ENCODE measurements at regions not wholly inside any gene's neighbourhood (a gene's known extent, or its start where the extent isn't known, plus 50 kb on each side); places are given as distances from the start of the nearest gene placed in this dataset.

DNA sequence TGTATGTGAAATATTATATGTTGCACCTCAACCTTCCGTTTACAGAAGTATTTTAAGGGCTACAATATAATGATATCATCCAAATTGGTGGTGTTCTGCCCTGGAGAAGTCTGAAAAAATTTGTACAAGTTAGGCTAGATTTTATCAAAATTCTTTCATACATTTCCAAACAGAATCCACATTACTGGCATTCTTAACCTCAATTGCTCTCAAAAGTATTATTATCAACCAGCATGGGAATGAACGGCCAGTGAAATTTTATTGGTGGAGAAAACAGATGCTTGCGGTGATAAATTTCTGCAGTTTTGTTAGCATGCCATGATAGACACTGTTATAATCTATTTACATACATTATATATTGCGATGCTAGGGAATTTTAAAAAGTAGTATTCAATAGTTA is 88.3 kb upstream of the TFPI start:
- ChIA-PET CTCF (ENCODE audit: unreplicated experiment) (no interaction called here), POLR2A (interaction anchor here (0.7 kb wide), 1 partner anchor 383 kb away, joined by 4 read pairs; no protein-coding TSS in a partner anchor)
- Histone ChIP-seq H3K4me1 (ENCODE audit: insufficient read depth, low read length, poor library complexity, severe bottlenecking) (no peaks in the 10 kb centered on the region), H3K9me3 (ENCODE audit: low read length) (no peaks in the 10 kb centered on the region), H3K4me2 (ENCODE audit: low read length) (no peak overlapping the region), H3K27ac (ENCODE audit: low read depth, low read length, poor library complexity, severe bottlenecking) (no peak overlapping the region), H3K9me2 (ENCODE audit: insufficient read depth, low read length) (no peaks in the 10 kb centered on the region), H4K20me1 (ENCODE audit: insufficient read depth, low read length) (no peaks in the 10 kb centered on the region), H3K4me3 (ENCODE audit: low read depth, low read length, poor library complexity, severe bottlenecking) (no peak overlapping the region), H2AFZ (ENCODE audit: low read length) (no peak overlapping the region), H3K79me2 (ENCODE audit: insufficient read depth, low read depth, low read length) (no peaks in the 10 kb centered on the region), H3K36me3 (ENCODE audit: insufficient read depth, low read length) (no peaks in the 10 kb centered on the region)
- intact Hi-C loops (cut with micrococcal nuclease; ENCODE audit: unreplicated experiment): no loop called here
- BruUV-seq (replicated peaks): no TSS peak
- DNase-seq (ENCODE audit: low spot score): no peak
- no peak for TF ChIP-seq EZH2phosphoT487 (IDR thresholded peaks at IDR 0.05; ENCODE audit: borderline replicate concordance, low read depth, low read length)

DNA sequence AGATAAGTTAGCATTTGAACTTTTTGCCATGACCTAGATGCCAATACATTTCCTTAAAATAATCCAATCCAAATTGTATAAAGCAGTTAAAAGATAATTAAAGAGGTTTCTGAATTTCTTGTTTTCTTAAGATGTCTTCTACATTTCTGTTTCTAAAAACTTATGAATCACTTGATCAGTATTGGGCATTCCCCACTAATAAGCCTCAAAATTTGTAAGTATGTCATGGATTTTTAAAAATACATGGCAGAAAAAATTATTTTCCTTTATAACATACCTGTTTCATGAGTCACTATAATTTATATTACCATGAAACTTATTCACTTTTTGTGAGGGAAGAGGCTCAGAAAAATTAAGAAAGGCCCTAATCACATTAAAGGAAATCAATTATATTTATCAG is 90.3 kb upstream of the TFPI start:
- H3K4me2 ChIP-seq (ENCODE audit: low read length): no peak overlapping the region
- CTCF ChIA-PET (ENCODE audit: unreplicated experiment): no interaction called here
- no peaks in the 10 kb centered on the region for H3K79me2 ChIP-seq (ENCODE audit: insufficient read depth, low read depth, low read length)
- no peaks in the 10 kb centered on the region for H3K9me3 ChIP-seq (ENCODE audit: low read length)
- no peak for DNase-seq (ENCODE audit: low spot score)
- no peak for TF ChIP-seq EZH2phosphoT487 (IDR thresholded peaks at IDR 0.05; ENCODE audit: borderline replicate concordance, low read depth, low read length)
- TF ChIP-seq, protein P1, sequence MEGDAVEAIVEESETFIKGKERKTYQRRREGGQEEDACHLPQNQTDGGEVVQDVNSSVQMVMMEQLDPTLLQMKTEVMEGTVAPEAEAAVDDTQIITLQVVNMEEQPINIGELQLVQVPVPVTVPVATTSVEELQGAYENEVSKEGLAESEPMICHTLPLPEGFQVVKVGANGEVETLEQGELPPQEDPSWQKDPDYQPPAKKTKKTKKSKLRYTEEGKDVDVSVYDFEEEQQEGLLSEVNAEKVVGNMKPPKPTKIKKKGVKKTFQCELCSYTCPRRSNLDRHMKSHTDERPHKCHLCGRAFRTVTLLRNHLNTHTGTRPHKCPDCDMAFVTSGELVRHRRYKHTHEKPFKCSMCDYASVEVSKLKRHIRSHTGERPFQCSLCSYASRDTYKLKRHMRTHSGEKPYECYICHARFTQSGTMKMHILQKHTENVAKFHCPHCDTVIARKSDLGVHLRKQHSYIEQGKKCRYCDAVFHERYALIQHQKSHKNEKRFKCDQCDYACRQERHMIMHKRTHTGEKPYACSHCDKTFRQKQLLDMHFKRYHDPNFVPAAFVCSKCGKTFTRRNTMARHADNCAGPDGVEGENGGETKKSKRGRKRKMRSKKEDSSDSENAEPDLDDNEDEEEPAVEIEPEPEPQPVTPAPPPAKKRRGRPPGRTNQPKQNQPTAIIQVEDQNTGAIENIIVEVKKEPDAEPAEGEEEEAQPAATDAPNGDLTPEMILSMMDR (conservative IDR thresholded peaks at IDR 0.05; ENCODE audit: low read length): no peak
- intact Hi-C loops (cut with micrococcal nuclease; ENCODE audit: unreplicated experiment): no loop called here
- H4K20me1 ChIP-seq (ENCODE audit: insufficient read depth, low read length): no peaks in the 10 kb centered on the region
- no peak overlapping the region for H3K4me3 ChIP-seq (ENCODE audit: low read depth, low read length, poor library complexity, severe bottlenecking)
- no peaks in the 10 kb centered on the region for H3K9me2 ChIP-seq (ENCODE audit: insufficient read depth, low read length)
- no peak overlapping the region for H3K27ac ChIP-seq (ENCODE audit: low read depth, low read length, poor library complexity, severe bottlenecking)
- POLR2A ChIA-PET: interaction anchor here (0.6 to 1.0 kb wide), 2 partner anchors 9 to 206 kb away, joined by 4 read pairs; no protein-coding TSS in a partner anchor
- no peaks in the 10 kb centered on the region for H3K4me1 ChIP-seq (ENCODE audit: insufficient read depth, low read length, poor library complexity, severe bottlenecking)
- BruUV-seq (replicated peaks): no TSS peak
- no peaks in the 10 kb centered on the region for H3K36me3 ChIP-seq (ENCODE audit: insufficient read depth, low read length)
- no peak overlapping the region for H2AFZ ChIP-seq (ENCODE audit: low read length)

DNA sequence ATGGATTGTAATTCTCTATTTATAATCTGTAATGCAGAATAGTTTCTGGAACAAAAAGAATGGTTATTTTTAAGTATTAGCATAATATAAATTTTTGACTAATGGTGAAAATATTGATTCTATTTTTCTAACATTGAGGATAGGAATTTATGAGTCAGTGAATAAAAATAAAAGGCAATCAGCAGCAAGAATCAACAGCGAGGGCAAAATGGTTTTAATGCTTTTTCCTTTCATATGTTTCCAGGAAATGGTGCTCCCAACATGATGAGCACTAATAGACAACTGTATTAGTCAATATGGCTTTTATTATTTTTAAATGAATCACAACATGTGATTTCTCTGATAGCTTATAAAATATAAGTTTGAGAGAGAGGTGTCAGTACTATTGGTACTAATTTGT is 90.7 kb upstream of the TFPI start:
- H3K9me2 ChIP-seq (ENCODE audit: insufficient read depth, low read length): no peaks in the 10 kb centered on the region
- intact Hi-C loops (cut with micrococcal nuclease; ENCODE audit: unreplicated experiment): no loop called here
- H3K27ac ChIP-seq (ENCODE audit: low read depth, low read length, poor library complexity, severe bottlenecking): no peak overlapping the region
- H3K4me1 ChIP-seq (ENCODE audit: insufficient read depth, low read length, poor library complexity, severe bottlenecking): no peaks in the 10 kb centered on the region
- no peak for TF ChIP-seq EZH2phosphoT487 (IDR thresholded peaks at IDR 0.05; ENCODE audit: borderline replicate concordance, low read depth, low read length)
- TF ChIP-seq, protein P1 (conservative IDR thresholded peaks at IDR 0.05; ENCODE audit: low read length): no peak
- H3K4me2 ChIP-seq (ENCODE audit: low read length): no peak overlapping the region
- no peak overlapping the region for H2AFZ ChIP-seq (ENCODE audit: low read length)
- no peaks in the 10 kb centered on the region for H3K36me3 ChIP-seq (ENCODE audit: insufficient read depth, low read length)
- H4K20me1 ChIP-seq (ENCODE audit: insufficient read depth, low read length): no peaks in the 10 kb centered on the region
- ChIA-PET CTCF (ENCODE audit: unreplicated experiment) (no interaction called here), POLR2A (interaction anchor here (0.6 to 1.0 kb wide), 2 partner anchors 10 to 205 kb away, joined by 4 read pairs; no protein-coding TSS in a partner anchor)
- H3K79me2 ChIP-seq (ENCODE audit: insufficient read depth, low read depth, low read length): no peaks in the 10 kb centered on the region
- no peak for DNase-seq (ENCODE audit: low spot score)
- BruUV-seq (replicated peaks): no TSS peak
- H3K9me3 ChIP-seq (ENCODE audit: low read length): no peaks in the 10 kb centered on the region
- no peak overlapping the region for H3K4me3 ChIP-seq (ENCODE audit: low read depth, low read length, poor library complexity, severe bottlenecking)

All from OCI-LY7 (cell line).